Left lobe of liver (tissue), 2 donors: ENCODE measurements at regions not wholly inside any gene's neighbourhood (a gene's known extent, or its start where the extent isn't known, plus 50 kb on each side); places are given as distances from the start of the nearest gene placed in this dataset.

Experiments used
- ATAC-seq: fragments of 200-7000 bp; cut with Tn5 transposase; one replicate; pipeline ENCODE4 v1.9.1; 2020; ENCODE audit warnings: mild to moderate bottlenecking, moderate library complexity
- DNase-seq: peaks from one replicate; pipeline ENCODE4 v3.0.0-alpha.2; 2020; ENCODE audit warnings: low spot score
- donor health status: DM: no; HTN: no; CAD: no; lungs with moderate emphysema.
- donor health status: DM: no; HTN: yes; CAD: no.

DNA sequence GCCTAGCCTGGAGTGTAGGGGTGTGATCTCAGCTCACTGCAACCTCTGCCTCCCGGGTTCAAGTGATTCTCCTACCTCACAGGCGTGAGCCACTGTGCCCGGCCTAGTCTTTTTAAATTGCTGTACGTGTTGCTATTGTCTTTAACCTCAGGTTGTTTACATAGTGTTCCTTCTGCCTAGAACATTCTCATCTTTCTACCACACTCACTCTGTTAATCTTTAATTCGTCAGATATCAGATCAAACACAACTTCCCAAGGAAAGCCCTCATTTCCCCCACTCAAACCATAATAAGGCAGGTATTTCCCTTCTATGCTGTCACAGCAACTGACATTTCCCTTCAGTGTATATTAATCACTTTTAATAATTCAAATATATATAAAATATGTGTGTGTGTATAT lies 1310.0 kb upstream of the C9orf72 start:
- DNase-seq (no peak), ATAC-seq (no peak)

DNA sequence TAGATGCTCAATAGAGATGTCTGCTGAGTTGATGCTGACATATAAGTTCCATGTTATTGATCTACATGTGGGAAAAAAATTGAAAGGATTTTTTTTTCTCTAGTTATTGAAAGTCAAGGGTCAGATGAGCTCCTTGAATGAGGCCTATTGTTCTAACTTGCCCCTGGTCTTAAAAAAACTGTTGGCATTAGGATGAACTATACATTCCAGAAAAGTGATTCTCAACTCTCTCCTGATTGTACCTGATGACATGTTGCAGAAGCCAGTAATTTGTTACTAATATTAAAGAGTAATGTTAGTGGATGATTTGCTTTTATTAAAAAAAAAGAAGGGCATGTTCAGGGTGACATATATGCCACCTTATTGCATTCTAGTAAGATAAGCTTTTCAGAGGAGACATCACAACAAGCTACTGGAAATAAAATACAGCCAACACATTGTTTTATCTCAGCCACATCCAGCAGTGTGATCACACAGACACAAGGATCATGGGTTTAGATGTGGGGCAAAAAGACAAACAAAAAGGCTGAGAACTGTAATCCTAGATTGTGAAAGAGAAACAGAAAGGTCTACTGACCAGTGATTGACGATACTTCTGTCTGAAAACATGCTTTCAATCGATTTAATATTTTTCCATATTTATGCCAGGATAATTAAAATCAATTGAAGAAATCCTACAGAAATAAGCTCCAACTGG lies 1314.1 kb upstream of the C9orf72 start:
- no peak for ATAC-seq
- no peak for DNase-seq

DNA sequence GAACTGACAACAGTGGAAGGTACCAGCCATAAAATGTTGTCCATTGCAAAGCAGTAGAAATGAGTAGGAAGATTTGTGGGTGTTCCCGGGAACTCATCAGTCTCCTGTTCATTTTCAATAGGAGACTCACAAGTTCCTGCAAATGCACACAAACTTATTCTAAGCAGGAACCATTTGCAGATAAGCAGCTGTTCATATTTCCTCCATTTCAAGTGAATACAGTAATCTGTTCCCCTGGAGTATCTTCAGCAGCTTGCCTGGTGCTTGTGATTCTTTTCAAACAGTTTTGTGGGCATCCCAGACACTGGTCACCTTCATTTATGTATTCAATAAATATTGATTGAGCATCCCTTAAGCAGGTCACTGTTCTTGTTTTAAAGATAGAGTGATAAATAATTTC lies 1315.5 kb upstream of the C9orf72 start:
- DNase-seq: no peak
- no peak for ATAC-seq

DNA sequence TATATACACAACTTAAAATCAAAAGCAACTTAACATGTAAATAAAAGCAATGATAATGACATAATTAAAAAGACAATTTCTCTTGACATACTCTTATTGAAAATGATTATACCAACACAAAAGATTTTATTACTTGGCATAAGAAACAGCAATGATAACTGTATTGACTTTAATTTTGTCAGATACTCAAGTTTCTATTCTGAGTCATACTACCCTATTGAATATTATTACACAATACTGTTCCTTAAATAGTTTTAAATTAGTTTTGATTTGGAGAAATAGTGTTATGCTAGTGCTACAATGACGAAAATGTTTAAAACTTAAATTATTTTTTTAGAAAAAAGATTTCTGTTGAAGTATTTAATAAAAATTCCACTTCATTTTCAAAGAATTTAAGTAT lies 1319.3 kb upstream of the C9orf72 start:
- no peak for DNase-seq
- ATAC-seq: no peak

DNA sequence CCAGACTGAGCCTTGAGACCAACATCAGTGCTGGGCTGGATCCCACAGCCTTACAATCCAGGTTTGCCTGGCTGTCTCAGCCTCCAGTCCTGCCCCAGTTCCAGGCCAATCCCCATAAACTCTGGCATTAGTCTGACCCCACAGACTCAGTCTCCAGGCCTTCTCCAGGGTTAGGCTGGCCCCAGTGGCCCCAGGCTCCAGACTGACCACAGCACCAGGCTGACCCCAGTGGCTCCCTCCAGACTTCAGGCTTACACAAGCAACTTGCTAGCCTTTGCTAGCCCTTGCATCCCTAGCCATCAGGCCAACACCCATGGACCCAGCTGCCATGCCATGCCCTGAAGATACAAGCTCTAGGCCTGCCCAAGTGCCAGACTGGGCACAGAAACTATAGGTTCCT lies 1326.0 kb upstream of the C9orf72 start:
- ATAC-seq: no peak
- no peak for DNase-seq

DNA sequence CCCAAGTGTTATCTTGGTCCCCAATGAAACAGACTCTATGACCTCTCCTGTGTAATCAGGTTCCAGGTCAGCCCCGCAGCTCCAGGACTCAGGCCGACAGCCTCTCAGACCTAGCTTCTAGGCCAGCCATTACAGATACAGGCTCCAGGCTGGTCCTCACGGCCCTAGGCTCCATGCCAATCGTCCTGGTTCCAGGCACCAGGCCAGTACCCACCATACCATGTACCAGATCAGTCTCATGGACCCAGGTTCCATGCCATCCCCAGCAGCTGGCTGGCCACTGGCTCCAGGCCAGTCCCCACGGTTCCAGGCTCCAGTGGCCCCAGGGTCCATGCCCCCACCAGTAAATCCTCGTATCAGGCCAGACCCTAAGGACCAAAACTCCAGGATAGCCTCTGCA lies 1326.6 kb upstream of the C9orf72 start:
- no peak for ATAC-seq
- no peak for DNase-seq

DNA sequence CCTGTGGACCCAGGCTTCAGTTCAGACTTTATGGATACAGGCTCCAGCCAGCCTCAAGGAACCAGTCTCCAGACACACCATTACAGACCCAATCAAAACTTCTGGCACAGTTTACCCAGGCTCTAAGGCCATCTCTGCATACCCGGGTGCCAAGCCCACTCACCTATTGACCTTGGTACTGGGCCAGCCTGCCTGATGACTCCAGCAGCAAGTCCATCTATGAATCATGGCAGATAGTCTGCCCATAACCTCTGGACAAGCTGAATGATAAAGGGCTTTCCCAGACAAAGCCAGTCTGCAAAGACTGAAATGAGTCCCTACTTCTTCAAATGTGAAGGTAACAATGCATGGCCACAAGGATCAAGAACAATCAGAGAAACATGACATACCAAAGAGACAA lies 1327.1 kb upstream of the C9orf72 start:
- ATAC-seq (no peak), DNase-seq (no peak)

DNA sequence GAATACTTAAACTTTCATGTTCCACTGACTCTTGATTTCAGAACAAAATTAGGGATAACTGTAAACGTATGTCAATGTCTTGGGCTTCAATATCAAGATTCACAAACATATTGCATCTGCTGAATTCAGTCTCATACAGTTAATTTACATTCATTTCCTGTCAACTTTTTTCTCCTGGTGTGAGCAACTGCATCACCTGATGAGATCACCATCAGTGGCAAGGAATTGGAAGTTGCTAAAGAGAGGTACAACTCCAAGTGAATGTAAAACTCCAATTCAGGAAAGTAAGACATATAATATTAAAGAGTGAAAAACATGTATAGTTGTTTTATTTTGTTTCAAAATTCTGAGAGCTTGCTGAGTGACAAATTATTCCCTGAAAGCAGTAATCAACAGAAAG lies 1336.2 kb upstream of the C9orf72 start:
- DNase-seq (no peak), ATAC-seq (no peak)

DNA sequence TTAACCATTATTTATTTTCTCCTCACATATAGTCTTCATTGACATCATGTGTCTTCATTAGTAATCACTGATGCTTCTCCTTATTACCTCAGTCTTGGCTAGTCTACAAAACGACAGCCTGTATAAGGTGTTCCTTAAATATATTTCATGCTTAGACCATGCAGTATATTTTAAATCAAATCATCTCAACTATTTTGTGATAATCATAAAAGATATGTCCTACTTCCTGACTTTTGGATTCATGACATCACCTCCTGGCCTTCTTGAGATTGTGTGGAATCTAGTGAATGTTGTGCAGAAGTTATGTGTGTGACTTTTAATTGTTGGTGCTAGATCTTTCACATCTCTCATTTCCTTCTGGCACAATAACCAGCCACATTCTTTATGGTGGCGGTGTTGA lies 1339.3 kb upstream of the C9orf72 start:
- ATAC-seq (no peak), DNase-seq (no peak)

DNA sequence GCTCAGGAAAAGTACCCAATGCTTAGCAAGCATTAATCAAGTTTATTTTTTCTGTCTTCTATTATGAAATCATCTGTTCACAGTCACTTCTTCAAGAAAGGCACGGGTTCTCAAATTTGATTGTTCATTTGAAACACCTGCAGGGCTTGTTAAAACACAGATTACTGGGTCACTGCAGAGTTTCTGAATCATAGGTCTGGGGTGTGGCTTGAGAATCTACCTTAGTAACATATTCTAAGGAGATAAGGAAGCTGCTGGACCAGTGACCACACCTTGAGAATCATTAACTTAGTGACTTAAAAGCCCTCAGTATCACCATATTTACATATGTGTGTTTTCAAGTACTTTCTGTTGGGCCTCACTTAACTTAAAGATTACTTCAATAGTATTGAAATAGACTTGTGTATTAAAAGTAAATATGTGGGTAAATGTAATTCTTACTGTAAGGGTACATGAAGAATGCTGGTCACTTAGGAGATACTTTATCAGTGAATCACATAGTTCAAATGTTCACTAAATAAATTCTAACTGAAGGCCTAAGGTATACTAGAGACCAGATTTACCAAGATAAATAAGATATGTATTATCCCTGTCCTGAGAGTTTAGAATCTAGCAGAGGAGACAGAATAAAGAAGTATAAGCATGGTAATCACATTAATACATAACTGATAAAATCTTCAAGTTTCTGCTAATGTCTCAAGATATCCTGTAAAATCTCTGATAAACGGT lies 1342.1 kb upstream of the C9orf72 start:
- ATAC-seq: no peak
- DNase-seq: no peak

DNA sequence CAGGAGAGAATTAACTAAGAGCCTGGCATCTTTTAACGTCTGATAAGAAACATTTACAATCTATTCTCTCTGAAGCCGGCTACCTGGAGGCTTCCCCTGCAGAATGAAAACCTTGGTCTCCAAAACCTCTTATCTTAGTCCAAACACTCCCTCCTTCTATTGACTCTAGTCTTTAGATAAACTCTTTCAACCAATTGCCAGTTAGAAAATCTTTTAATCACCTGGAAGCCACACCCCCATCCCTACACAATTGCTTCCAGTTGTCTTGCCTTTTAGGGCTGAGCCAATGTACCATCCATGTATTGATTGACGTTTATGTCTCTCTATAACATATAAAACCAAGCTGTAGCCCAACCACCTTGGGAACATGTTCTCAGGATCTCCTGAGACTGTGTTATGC lies 1343.1 kb upstream of the C9orf72 start:
- DNase-seq (no peak), ATAC-seq (no peak)

DNA sequence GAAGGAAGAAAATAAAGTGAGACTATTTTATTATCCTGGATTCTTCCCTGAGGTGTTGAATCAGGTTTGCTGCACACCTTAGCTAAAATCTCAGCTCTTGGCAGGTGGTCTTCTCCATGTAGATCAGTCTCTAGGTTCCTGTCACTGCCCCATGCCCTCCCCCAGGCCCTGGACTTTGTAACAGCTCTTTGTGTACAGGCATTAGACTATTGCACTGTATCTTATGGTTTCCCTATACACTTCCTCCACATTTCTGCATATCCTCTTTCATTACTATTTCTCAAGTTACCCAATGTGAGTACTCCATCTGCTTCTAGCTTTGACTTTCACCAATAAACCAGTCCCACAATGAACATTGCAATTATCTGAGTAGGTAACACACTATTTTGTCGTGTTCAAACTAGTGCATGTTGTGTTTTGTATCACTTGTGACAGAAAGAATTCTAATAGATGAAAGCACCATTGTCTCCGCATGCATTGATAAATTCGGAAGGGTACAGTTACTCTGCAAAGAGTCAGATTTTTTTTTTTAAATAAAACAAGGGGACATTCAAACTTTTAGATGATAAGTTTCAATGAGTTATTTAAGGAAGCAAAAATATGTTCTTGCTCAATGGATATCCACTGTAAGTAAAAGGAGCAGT lies 1348.7 kb upstream of the C9orf72 start:
- DNase-seq (no peak), ATAC-seq (no peak)

DNA sequence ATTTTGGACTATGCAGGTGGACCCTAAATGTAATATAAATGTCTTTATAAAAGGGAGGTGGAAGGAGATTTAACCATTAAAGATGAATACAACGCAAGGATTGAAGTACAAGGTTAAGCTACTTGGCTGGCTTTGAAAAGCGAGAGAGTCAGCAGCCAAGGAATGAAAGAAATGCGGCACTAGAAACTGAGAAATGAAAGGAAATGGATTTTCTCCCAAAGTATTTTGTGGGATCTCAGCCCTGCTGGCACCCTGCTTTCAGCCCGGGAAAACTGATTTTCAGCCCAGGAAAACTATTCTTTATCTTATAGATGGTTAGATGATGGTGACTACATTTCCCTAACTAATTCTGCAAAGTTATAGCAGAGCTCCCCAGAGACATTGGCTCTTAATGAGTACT lies 1349.6 kb upstream of the C9orf72 start:
- no peak for ATAC-seq
- no peak for DNase-seq

DNA sequence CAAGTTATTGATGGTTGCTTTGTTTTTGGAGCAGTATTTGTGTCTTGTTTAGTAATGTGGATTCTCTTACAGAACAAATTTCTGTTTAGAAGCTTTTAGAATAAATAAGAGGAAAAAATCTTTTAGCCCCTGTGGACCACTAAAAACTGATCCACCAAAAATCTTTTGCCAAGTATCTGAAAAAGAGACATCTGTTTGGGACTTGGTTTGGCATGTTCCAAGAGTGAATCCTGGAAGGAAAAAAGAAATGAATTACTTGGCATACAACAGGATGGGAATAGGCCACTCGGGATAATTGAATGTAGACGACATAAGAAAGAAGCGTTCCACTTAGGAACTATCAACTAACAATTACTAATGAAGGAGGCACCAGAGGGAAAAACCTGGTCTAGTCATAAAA lies 1350.1 kb upstream of the C9orf72 start:
- ATAC-seq: no peak
- no peak for DNase-seq

DNA sequence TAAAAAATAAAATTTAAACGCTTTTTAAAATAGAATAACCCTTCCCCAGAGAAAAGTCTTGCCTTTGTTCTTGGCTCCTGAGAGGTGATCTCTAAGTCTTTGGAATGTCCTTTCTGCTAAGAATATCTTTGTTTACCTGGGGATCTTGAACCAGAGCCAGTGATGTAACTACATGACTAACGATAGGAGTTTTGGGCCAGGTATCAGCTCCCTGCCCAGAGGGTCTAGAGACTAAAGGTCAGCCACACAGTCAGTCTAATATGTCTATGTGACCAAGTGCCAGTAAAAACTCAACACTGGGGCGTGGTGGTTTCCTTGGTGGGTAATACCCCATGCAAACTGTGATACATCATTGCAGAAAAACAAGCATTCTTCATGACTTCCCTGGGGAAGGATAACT lies 1351.9 kb upstream of the C9orf72 start:
- DNase-seq (no peak), ATAC-seq (no peak)

DNA sequence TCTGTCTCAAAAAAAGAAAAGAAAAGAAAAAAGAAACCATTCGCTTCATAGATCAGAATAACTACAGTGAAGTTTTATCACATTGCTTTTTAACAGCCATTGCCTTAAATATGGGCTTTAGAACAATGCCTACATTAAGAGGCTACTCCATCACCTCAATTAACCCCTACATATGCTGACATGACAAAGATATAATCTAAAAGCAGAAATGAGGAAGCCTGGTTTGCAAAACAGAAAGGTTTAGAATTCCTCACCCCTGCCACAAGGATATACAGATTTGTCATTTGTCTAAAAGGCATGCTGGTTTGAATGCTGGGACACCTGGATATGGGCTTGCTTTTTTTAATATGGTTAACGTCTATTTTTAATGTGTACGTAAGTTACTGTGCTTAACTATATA lies 1353.0 kb upstream of the C9orf72 start:
- DNase-seq (no peak), ATAC-seq (no peak)

DNA sequence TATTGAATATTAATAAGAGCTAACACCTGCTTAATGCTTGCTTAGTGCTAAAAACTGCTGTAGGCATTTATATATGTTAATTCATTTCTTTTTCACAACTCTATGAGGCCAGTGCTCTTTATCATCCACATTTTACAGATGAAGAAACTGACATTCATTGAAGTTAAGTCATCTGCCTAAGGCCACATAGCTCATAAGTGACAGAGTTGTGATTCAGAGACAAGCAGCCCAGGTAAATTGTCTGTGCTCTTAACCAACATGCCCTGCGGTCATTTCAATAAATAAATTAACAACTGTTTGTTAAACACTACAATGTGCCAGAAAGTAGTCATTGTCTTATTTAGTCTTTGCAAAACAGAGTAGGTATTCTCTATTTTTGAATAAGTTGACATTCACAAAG lies 1354.4 kb upstream of the C9orf72 start:
- no peak for DNase-seq
- ATAC-seq: no peak

DNA sequence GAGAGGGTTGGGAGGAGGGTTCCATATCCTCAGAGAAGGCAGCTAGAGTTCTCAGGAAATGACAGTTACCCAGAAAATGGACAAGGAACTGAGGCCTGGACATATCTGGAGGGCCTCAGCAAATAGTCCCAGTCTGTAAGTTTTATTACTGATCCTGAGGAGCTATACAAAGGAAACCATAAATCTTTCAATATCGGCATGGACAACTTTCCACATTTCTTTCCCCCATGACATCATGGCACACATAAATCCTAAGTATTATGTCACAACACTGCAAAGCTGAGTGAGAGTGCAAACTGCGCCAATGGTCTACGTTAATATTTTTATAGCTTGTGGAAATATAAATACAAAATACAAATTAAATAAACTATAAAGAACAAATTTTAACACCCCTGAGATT lies 1356.2 kb upstream of the C9orf72 start:
- DNase-seq (no peak), ATAC-seq (no peak)

DNA sequence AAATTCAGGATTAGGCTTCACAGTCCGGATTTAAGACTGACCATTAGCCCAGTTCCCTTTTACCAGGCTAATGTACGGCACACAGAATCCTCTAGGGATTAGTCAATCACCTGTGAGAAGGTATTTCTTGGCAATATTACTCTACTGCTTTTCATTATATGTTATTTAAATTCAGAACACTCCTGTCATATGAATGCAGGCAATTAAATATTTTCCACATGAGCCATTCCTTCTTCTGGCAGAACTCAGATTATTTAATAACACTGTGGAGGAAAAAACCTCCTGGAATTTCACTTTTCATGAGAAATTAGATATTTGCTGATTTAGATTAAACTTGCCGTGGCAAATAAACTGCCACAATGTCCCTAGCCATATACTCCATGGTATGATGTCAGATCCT lies 1357.5 kb upstream of the C9orf72 start:
- no peak for ATAC-seq
- DNase-seq: no peak

DNA sequence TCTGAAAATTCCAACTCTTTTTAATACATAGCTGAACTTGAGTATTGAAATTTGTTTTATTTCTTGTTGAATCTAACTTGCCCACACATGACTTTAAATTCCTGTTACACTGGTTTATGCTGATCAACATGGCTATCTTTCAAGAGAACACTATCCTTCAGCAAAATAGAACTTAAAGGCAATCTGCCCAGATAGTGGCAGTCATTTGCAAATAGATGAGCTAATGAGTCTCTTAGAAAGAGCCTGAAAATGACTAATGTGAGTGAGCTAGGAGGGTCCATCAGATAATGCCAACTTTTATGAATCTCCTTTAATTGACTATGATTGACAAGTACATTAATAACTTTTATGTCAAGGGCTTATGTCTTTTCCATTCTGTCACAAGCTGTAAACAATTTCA lies 1360.8 kb upstream of the C9orf72 start:
- no peak for ATAC-seq
- DNase-seq: no peak

DNA sequence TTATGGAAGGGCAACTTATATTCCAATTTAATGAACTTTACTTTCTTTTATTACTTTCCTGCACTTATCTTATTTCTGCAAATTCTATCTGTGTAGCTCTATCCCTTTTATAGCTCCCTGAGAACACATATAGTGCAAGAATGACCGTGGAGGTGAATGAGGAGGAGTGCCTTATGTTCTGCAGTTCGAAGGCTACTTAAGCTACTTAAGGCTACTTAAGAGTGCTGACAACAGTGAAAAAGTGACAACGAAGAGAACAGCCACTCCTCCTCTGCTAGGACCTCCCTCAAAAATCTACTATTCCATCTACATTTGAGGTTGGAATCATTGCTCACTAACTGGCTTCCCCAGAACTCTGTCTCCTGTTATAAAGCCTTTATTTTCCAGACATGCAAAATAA lies 1365.7 kb upstream of the C9orf72 start:
- ATAC-seq (no peak), DNase-seq (no peak)

DNA sequence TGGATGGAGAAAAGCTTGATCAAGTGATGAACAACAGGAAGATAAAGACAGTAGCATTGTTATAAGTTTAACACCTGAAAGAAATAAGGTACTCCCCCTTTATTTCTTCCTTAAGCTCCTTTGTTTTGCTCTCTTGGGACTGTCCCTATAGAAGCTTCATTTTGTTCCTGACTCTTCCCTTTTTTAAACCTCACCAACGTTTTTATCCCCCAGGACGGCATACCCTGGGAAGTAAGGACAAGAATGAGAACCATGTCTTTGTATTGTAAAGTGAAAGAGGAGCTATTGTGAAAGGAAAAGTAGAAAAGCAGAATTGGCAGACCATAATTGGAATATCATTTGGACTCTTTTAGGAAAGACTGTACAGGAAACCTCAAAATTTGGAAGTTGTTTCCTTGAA lies 1368.6 kb upstream of the C9orf72 start:
- DNase-seq: no peak
- ATAC-seq: no peak

DNA sequence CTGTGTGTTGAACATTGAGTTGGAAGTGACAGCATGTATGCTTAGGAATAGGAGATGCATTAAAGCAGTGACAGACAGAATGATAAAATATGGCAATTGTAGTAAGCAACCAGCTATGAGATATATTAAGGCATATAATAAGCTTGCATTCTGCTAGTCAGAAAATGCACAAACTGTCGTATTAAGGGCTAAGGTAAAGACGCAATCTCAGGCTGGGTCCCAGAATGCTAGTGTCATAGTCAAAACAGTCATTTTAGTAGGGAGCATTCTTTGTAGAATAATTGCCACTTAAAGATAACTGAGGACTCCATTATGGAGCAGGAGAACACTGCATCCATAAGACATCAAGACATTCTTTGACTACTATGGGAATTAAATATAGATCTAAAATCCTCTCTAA lies 1369.7 kb upstream of the C9orf72 start:
- DNase-seq (no peak), ATAC-seq (no peak)
